K562 (cell line): ENCODE measurements at regions not wholly inside any gene's neighbourhood (a gene's known extent, or its start where the extent isn't known, plus 50 kb on each side); places are given as distances from the start of the nearest gene placed in this dataset.

Experiments used
- TF ChIP-seq, protein P1 (sequence below): fragments of 450-650 bp; IDR thresholded peaks from 2 replicates; pipeline ENCODE4 v1.6.1; 2016; ENCODE audit warnings: low read depth

DNA sequence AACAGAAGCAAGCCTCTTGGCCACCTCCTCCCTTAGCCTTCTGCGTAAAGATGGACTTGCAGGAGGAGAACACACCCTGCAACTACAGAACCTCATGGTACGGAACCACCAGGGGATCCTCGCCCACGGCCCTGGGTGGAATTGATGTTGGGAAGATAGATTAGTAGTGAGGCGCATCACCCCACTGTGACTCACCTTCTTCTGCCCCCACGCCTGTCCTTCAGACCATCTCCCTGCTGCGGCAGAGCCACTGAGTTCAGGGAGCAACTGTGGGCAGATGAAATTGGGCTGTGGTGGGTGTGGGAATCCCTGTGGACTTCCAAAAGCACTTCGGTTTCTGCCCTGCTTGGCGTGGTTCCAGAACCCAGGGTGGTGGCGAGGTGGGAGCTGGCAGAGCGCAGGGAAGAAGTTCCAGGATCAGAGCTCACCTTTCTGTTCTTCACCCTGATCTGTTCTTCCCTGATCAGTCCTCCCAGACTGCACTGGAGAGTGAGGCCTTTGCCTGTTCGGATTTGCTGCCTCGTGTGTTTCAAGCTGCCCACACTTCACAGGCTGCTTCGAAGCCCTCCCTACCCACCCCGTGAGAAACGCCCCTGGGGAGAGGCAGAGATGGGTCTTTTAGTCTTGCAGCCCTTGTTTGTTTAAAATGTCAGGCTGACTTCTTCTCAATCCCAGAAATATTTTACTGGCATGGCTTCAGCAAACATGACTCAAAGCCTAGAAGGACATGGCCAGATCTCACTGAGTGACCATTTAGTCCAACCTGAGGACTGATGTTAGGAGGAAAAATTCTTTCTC lies 92.8 kb upstream of the MLN start (continued):
- TF ChIP-seq, protein P1, sequence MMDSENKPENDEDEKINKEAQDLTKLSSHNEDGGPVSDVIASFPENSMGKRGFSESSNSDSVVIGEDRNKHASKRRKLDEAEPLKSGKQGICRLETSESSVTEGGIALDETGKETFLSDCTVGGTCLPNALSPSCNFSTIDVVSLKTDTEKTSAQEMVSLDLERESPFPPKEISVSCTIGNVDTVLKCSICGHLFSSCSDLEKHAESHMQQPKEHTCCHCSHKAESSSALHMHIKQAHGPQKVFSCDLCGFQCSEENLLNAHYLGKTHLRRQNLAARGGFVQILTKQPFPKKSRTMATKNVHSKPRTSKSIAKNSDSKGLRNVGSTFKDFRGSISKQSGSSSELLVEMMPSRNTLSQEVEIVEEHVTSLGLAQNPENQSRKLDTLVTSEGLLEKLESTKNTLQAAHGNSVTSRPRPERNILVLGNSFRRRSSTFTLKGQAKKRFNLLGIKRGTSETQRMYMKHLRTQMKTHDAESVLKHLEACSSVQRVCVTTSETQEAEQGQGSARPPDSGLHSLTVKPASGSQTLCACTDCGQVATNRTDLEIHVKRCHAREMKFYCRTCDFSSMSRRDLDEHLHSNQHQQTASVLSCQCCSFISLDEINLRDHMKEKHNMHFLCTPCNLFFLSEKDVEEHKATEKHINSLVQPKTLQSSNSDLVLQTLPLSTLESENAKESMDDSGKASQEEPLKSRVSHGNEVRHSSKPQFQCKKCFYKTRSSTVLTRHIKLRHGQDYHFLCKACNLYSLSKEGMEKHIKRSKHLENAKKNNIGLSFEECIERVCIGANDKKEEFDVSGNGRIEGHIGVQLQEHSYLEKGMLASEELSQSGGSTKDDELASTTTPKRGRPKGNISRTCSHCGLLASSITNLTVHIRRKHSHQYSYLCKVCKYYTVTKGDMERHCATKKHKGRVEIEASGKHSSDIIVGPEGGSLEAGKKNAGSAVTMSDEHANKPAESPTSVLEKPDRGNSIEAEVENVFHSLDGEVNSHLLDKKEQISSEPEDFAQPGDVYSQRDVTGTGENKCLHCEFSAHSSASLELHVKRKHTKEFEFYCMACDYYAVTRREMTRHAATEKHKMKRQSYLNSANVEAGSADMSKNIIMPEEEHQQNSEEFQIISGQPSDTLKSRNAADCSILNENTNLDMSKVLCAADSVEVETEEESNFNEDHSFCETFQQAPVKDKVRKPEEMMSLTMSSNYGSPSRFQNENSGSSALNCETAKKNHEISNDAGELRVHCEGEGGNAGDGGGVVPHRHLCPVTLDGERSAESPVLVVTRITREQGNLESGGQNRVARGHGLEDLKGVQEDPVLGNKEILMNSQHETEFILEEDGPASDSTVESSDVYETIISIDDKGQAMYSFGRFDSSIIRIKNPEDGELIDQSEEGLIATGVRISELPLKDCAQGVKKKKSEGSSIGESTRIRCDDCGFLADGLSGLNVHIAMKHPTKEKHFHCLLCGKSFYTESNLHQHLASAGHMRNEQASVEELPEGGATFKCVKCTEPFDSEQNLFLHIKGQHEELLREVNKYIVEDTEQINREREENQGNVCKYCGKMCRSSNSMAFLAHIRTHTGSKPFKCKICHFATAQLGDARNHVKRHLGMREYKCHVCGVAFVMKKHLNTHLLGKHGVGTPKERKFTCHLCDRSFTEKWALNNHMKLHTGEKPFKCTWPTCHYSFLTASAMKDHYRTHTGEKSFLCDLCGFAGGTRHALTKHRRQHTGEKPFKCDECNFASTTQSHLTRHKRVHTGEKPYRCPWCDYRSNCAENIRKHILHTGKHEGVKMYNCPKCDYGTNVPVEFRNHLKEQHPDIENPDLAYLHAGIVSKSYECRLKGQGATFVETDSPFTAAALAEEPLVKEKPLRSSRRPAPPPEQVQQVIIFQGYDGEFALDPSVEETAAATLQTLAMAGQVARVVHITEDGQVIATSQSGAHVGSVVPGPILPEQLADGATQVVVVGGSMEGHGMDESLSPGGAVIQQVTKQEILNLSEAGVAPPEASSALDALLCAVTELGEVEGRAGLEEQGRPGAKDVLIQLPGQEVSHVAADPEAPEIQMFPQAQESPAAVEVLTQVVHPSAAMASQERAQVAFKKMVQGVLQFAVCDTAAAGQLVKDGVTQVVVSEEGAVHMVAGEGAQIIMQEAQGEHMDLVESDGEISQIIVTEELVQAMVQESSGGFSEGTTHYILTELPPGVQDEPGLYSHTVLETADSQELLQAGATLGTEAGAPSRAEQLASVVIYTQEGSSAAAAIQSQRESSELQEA = no peak
